ENCODE measurements at regions not wholly inside any gene's neighbourhood (a gene's known extent, or its start where the extent isn't known, plus 50 kb on each side); places are given as distances from the start of the nearest gene placed in this dataset.

GRCh38 chr11:76282172-76282571 lies 75.9 kb upstream of the WNT11 start:
- Histone ChIP-seq H2AFZ (replicated peaks) (no peak overlapping the region), H3K9ac (no peak overlapping the region), H3K4me1 (peaks cover 10% of the 10 kb centered on the region), H3K4me3 (no peak overlapping the region), H3K27me3 (no peaks in the 10 kb centered on the region), H3K9me3 (ENCODE audit: low read depth) (no peaks in the 10 kb centered on the region), H3K27ac (no peak overlapping the region), H4K20me1 (ENCODE audit: low read depth) (no peaks in the 10 kb centered on the region), H3F3A (ENCODE audit: low read depth) (no peaks in the 10 kb centered on the region), H3K4me2 (no peak overlapping the region), H3K36me3 (no peaks in the 10 kb centered on the region), H3K79me2 (ENCODE audit: low read depth) (no peaks in the 10 kb centered on the region)
- no peak for DNase-seq (ENCODE audit: low spot score)
- Mint-ChIP-seq H3K4me3 (peak overlapping the region; percentile 38), H3K9me3 (no peaks in the 10 kb centered on the region), H3K4me1 (peaks cover 13% of the 10 kb centered on the region), H3K27ac (peak overlapping the region; percentile 72), H3K36me3 (no peaks in the 10 kb centered on the region), H3K27me3 (ENCODE audit: insufficient read depth, low read depth) (peaks cover 2% of the 10 kb centered on the region)
- no peak for TF ChIP-seq EZH2 (IDR thresholded peaks at IDR 0.05)

GRCh38 chr11:76281558-76281906 lies 75.2 kb upstream of the WNT11 start:
- peaks cover 11% of the 10 kb centered on the region for H3K4me1 ChIP-seq
- no peak overlapping the region for H3K4me3 ChIP-seq
- no peak for DNase-seq (ENCODE audit: low spot score)
- Mint-ChIP-seq H3K4me1 (peaks cover 13% of the 10 kb centered on the region), H3K27me3 (ENCODE audit: insufficient read depth, low read depth) (peaks cover 2% of the 10 kb centered on the region), H3K4me3 (no peak overlapping the region), H3K36me3 (no peaks in the 10 kb centered on the region), H3K9me3 (no peaks in the 10 kb centered on the region), H3K27ac (no peak overlapping the region)
- TF ChIP-seq CTCF (IDR thresholded peaks at IDR 0.05) (no peak), EZH2 (IDR thresholded peaks at IDR 0.05) (no peak), EZH2phosphoT487 (IDR thresholded peaks at IDR 0.05) (no peak)
- no peaks in the 10 kb centered on the region for H3F3A ChIP-seq (ENCODE audit: low read depth)
- H3K27ac ChIP-seq, result no peak overlapping the region
- H3K9ac ChIP-seq, result no peak overlapping the region
- no peaks in the 10 kb centered on the region for H4K20me1 ChIP-seq (ENCODE audit: low read depth)
- no peaks in the 10 kb centered on the region for H3K36me3 ChIP-seq
- H3K9me3 ChIP-seq (ENCODE audit: low read depth), result no peaks in the 10 kb centered on the region
- H3K27me3 ChIP-seq, result no peaks in the 10 kb centered on the region
- no peaks in the 10 kb centered on the region for H3K79me2 ChIP-seq (ENCODE audit: low read depth)
- H3K4me2 ChIP-seq, result no peak overlapping the region
- no peak overlapping the region for H2AFZ ChIP-seq (replicated peaks)

GRCh38 chr11:76280882-76281557 lies 74.7 kb upstream of the WNT11 start:
- H3K4me1 Mint-ChIP-seq, result peaks cover 13% of the 10 kb centered on the region
- no peak for TF ChIP-seq EZH2 (IDR thresholded peaks at IDR 0.05)
- no peak for TF ChIP-seq EZH2phosphoT487 (IDR thresholded peaks at IDR 0.05)
- TF ChIP-seq CTCF (IDR thresholded peaks at IDR 0.05), result no peak
- no peaks in the 10 kb centered on the region for H3K36me3 ChIP-seq
- no peak overlapping the region for H3K4me3 ChIP-seq
- no peak overlapping the region for H2AFZ ChIP-seq (replicated peaks)
- no peaks in the 10 kb centered on the region for H3F3A ChIP-seq (ENCODE audit: low read depth)
- no peaks in the 10 kb centered on the region for H3K9me3 Mint-ChIP-seq
- no peak overlapping the region for H3K9ac ChIP-seq
- H3K4me3 Mint-ChIP-seq, result no peak overlapping the region
- no peaks in the 10 kb centered on the region for H3K79me2 ChIP-seq (ENCODE audit: low read depth)
- H3K9me3 ChIP-seq (ENCODE audit: low read depth), result no peaks in the 10 kb centered on the region
- DNase-seq (ENCODE audit: low spot score), result no peak
- no peak overlapping the region for H3K27ac ChIP-seq
- no peaks in the 10 kb centered on the region for H3K36me3 Mint-ChIP-seq
- no peak overlapping the region for H3K4me2 ChIP-seq
- H3K27ac Mint-ChIP-seq, result no peak overlapping the region
- no peaks in the 10 kb centered on the region for H4K20me1 ChIP-seq (ENCODE audit: low read depth)
- peaks cover 2% of the 10 kb centered on the region for H3K27me3 Mint-ChIP-seq (ENCODE audit: insufficient read depth, low read depth)
- no peaks in the 10 kb centered on the region for H3K27me3 ChIP-seq
- peaks cover 11% of the 10 kb centered on the region for H3K4me1 ChIP-seq

GRCh38 chr11:76280151-76280881 lies 74.0 kb upstream of the WNT11 start:
- peaks cover 11% of the 10 kb centered on the region for H3K4me1 ChIP-seq
- H3K9me3 ChIP-seq (ENCODE audit: low read depth), result no peaks in the 10 kb centered on the region
- H2AFZ ChIP-seq (replicated peaks), result no peak overlapping the region
- no peaks in the 10 kb centered on the region for H3K79me2 ChIP-seq (ENCODE audit: low read depth)
- H3K4me3 Mint-ChIP-seq, result peak overlapping the region; percentile 6
- H3F3A ChIP-seq (ENCODE audit: low read depth), result no peaks in the 10 kb centered on the region
- H3K9ac ChIP-seq, result no peak overlapping the region
- H3K27me3 ChIP-seq, result no peaks in the 10 kb centered on the region
- peaks cover 13% of the 10 kb centered on the region for H3K4me1 Mint-ChIP-seq
- H3K27ac ChIP-seq, result no peak overlapping the region
- no peak overlapping the region for H3K4me3 ChIP-seq
- H3K27me3 Mint-ChIP-seq (ENCODE audit: insufficient read depth, low read depth), result peaks cover 2% of the 10 kb centered on the region
- H3K4me2 ChIP-seq, result no peak overlapping the region
- DNase-seq (ENCODE audit: low spot score), result no peak
- no peaks in the 10 kb centered on the region for H3K36me3 Mint-ChIP-seq
- no peaks in the 10 kb centered on the region for H3K9me3 Mint-ChIP-seq
- TF ChIP-seq EZH2phosphoT487 (IDR thresholded peaks at IDR 0.05), result no peak
- H3K36me3 ChIP-seq, result no peaks in the 10 kb centered on the region
- no peaks in the 10 kb centered on the region for H4K20me1 ChIP-seq (ENCODE audit: low read depth)
- no peak overlapping the region for H3K27ac Mint-ChIP-seq

Data from neural progenitor cell (in vitro differentiated cells).